Erythroblast (primary cell): ENCODE measurements at regions not wholly inside any gene's neighbourhood (a gene's known extent, or its start where the extent isn't known, plus 50 kb on each side); places are given as distances from the start of the nearest gene placed in this dataset.

ENCODE experiments used
- GATA1 ChIP-seq: IDR thresholded peaks from 2 replicates; pipeline ENCODE4 v1.6.1; 2011; ENCODE audit warnings: low read depth, mild to moderate bottlenecking, control low read depth, low read length, moderate library complexity
- POLR2A ChIP-seq: IDR thresholded peaks from 2 replicates; pipeline ENCODE4 v1.6.1; 2011; ENCODE audit warnings: mild to moderate bottlenecking, low read length

- TF ChIP-seq POLR2A (no peak), GATA1 (no peak)
These were observed 55.6 kb upstream of the CASZ1 start for GRCh38 chr1:10852018-10852417.
